ENCODE measurements at regions not wholly inside any gene's neighbourhood (a gene's known extent, or its start where the extent isn't known, plus 50 kb on each side); places are given as distances from the start of the nearest gene placed in this dataset.
"Not testable (repeated sequence)": the region's sequence is repeated elsewhere in the genome, so short reads cannot be mapped to it uniquely, and the experiment has no call there.

GRCh38 chrX:135651647-135652295 is 61.7 kb upstream of the CT45A1 start:
- no peak for TF ChIP-seq CTCF (IDR thresholded peaks at IDR 0.05; ENCODE audit: extremely low read depth, insufficient read depth, missing control alignments)
- DNase-seq (ENCODE audit: low spot score), result no peak

GRCh38 chrX:135652602-135653001 is 60.8 kb upstream of the CT45A1 start:
- DNase-seq (ENCODE audit: low spot score), result no peak
- TF ChIP-seq CTCF (IDR thresholded peaks at IDR 0.05; ENCODE audit: extremely low read depth, insufficient read depth, missing control alignments), result no peak
- in situ Hi-C loops (cut with MboI; ENCODE audit: low pct_unique_long_range_greater_than_20kb, low sequenced_read_pairs, unreplicated experiment), result no loop called here

More at GRCh38 chrX:135651647-135652295, 61.7 kb upstream of the CT45A1 start:
- in situ Hi-C loops (cut with MboI; ENCODE audit: low pct_unique_long_range_greater_than_20kb, low sequenced_read_pairs, unreplicated experiment), result no loop called here

GRCh38 chrX:135657952-135658654 is 55.3 kb upstream of the CT45A1 start:
- in situ Hi-C loops (cut with MboI; ENCODE audit: low pct_unique_long_range_greater_than_20kb, low sequenced_read_pairs, unreplicated experiment); DNase-seq (ENCODE audit: low spot score): not testable (repeated sequence)

Data from GM13977 (cell line).